ENCODE measurements at regions not wholly inside any gene's neighbourhood (a gene's known extent, or its start where the extent isn't known, plus 50 kb on each side); places are given as distances from the start of the nearest gene placed in this dataset.

GRCh38 chr20:40773376-40773775 is 84.3 kb upstream of the MAFB start:
- Mint-ChIP-seq H3K27me3 (ENCODE audit: insufficient read depth) (peaks cover 4% of the 10 kb centered on the region), H3K27ac (no peak overlapping the region), H3K4me3 (no peak overlapping the region), H3K4me1 (ENCODE audit: low read depth) (no peaks in the 10 kb centered on the region), H3K36me3 (ENCODE audit: low read depth) (no peaks in the 10 kb centered on the region), H3K9me3 (no peaks in the 10 kb centered on the region)
- no peak for DNase-seq (ENCODE audit: low spot score)
- intact Hi-C loops (cut with micrococcal nuclease) = no loop called here

GRCh38 chr20:40774252-40774651 is 85.2 kb upstream of the MAFB start:
- intact Hi-C loops (cut with micrococcal nuclease) = no loop called here
- no peaks in the 10 kb centered on the region for H3K9me3 Mint-ChIP-seq
- no peak overlapping the region for H3K4me3 Mint-ChIP-seq
- no peaks in the 10 kb centered on the region for H3K4me1 Mint-ChIP-seq (ENCODE audit: low read depth)
- no peak overlapping the region for H3K27ac Mint-ChIP-seq
- H3K36me3 Mint-ChIP-seq (ENCODE audit: low read depth) = no peaks in the 10 kb centered on the region
- peaks cover 4% of the 10 kb centered on the region for H3K27me3 Mint-ChIP-seq (ENCODE audit: insufficient read depth)
- no peak for DNase-seq (ENCODE audit: low spot score)

GRCh38 chr20:40775561-40776146 is 86.6 kb upstream of the MAFB start:
- Mint-ChIP-seq H3K36me3 (ENCODE audit: low read depth) (no peaks in the 10 kb centered on the region), H3K9me3 (no peaks in the 10 kb centered on the region), H3K27ac (no peak overlapping the region), H3K4me1 (ENCODE audit: low read depth) (no peaks in the 10 kb centered on the region), H3K27me3 (ENCODE audit: insufficient read depth) (peaks cover 4% of the 10 kb centered on the region), H3K4me3 (no peak overlapping the region)
- intact Hi-C loops (cut with micrococcal nuclease) = no loop called here
- DNase-seq (ENCODE audit: low spot score) = no peak

DNA sequence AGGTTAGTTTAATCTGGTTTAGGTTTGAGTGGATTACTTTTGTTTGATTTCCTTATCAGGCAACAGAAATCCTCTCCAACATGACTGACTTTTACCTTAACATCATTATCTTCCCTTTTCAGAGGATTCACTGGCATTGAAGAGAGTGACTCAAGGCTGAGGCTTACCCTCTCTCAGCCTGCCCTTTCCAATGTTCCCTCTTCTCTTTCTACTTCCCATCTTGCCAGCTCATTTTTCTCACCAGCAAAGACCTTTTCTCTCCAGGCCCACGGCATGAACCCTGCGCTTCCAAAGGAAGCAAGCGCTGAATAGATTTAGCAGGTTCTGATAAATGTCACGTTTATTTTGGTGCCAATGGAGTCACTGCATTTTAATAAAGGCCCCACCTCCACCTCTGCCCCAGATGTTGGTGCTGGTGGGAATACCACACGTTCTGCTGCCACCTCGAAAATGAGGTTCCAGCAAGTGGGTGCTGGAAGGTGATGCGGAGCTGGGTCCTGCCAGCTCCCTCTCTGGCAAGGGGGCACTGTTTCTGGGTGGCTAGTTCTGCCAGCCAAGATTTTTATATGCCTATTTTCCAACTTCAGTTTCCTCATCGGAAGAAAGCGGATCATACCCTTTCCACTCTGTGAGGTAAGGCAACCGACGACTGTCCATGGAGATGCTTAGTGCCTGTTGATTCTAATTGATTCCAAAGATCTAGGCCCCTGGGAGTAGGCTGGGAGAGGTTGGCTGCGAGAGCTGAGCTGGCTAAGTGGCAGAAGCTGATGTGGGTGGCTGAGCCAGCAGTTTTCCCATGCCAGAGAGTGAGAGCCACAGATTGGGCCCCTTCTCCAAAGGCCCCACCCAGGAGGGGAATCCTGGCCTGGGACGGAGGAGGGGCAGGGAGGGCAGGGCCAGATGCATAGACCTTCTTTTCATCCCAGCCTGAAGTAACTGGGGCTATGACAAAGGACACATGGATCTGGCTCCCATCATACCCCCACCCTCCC is 87.7 kb upstream of the MAFB start:
- no peak overlapping the region for H3K4me3 Mint-ChIP-seq
- intact Hi-C loops (cut with micrococcal nuclease) = no loop called here
- H3K4me1 Mint-ChIP-seq (ENCODE audit: low read depth) = no peaks in the 10 kb centered on the region
- H3K9me3 Mint-ChIP-seq = no peaks in the 10 kb centered on the region
- no peak overlapping the region for H3K27ac Mint-ChIP-seq
- peaks cover 4% of the 10 kb centered on the region for H3K27me3 Mint-ChIP-seq (ENCODE audit: insufficient read depth)
- H3K36me3 Mint-ChIP-seq (ENCODE audit: low read depth) = no peaks in the 10 kb centered on the region
- DNase-seq (ENCODE audit: low spot score) = no peak

DNA sequence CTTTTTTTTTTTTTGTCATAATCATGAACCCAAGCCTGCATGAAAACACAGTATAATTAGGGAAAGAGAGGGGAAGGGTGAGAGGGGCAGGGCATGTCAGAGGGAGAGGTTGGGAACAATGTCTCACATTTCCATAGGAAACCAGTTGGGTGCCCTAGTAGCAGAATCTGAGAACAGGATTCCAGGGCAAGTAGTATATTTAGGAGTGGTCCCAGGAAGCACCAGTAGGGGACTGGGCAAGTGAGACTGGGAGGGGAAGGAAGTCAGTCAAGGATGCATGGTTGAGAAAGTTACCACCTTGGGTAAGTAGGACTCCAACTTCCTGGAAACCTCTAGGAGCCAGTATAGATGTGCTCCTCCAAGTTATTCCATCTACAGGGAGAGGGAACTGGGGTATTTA is 88.6 kb upstream of the MAFB start:
- no peak overlapping the region for H3K4me3 Mint-ChIP-seq
- no peaks in the 10 kb centered on the region for H3K36me3 Mint-ChIP-seq (ENCODE audit: low read depth)
- no peak overlapping the region for H3K27ac Mint-ChIP-seq
- peaks cover 4% of the 10 kb centered on the region for H3K27me3 Mint-ChIP-seq (ENCODE audit: insufficient read depth)
- H3K9me3 Mint-ChIP-seq = no peaks in the 10 kb centered on the region
- DNase-seq (ENCODE audit: low spot score) = no peak
- intact Hi-C loops (cut with micrococcal nuclease) = no loop called here
- H3K4me1 Mint-ChIP-seq (ENCODE audit: low read depth) = no peaks in the 10 kb centered on the region

DNA sequence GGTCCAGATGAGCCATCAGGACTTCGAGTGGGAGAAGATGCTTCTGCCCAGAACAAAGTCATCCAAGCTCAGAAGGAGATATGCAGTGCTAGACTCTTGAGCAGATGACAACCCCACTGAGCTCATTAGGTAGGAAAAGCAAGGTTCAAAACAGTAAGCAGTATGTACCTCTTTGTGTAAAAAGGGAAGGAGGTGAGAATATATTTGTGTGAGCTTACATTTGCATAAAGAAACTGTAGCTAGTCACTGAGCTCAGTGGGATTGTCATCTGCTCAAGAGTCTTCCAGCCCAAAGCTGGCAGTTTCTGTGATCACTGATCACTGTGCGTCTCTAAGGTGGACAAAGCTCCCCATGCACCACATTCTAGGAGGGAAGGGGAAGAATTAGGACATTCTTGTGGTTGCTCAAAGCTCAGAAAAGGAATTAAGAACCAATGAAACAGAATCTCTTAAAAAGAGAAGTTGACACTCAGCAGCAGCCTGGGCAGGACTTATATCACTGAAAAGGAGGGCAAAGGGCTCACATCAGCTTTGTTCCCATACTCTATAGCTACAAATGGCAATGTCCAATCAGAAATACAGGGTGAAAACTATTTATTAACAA is 90.0 kb upstream of the MAFB start:
- intact Hi-C loops (cut with micrococcal nuclease) = no loop called here
- peaks cover 4% of the 10 kb centered on the region for H3K27me3 Mint-ChIP-seq (ENCODE audit: insufficient read depth)
- H3K9me3 Mint-ChIP-seq = no peaks in the 10 kb centered on the region
- no peak for DNase-seq (ENCODE audit: low spot score)
- H3K36me3 Mint-ChIP-seq (ENCODE audit: low read depth) = no peaks in the 10 kb centered on the region
- H3K4me1 Mint-ChIP-seq (ENCODE audit: low read depth) = no peaks in the 10 kb centered on the region
- no peak overlapping the region for H3K27ac Mint-ChIP-seq
- H3K4me3 Mint-ChIP-seq = no peak overlapping the region

GRCh38 chr20:40781327-40782042 is 92.4 kb upstream of the MAFB start:
- H3K36me3 Mint-ChIP-seq (ENCODE audit: low read depth) = no peaks in the 10 kb centered on the region
- H3K9me3 Mint-ChIP-seq = no peaks in the 10 kb centered on the region
- intact Hi-C loops (cut with micrococcal nuclease) = no loop called here
- no peak overlapping the region for H3K4me3 Mint-ChIP-seq
- H3K4me1 Mint-ChIP-seq (ENCODE audit: low read depth) = no peaks in the 10 kb centered on the region
- peaks cover 4% of the 10 kb centered on the region for H3K27me3 Mint-ChIP-seq (ENCODE audit: insufficient read depth)
- no peak overlapping the region for H3K27ac Mint-ChIP-seq
- no peak for DNase-seq (ENCODE audit: low spot score)

DNA sequence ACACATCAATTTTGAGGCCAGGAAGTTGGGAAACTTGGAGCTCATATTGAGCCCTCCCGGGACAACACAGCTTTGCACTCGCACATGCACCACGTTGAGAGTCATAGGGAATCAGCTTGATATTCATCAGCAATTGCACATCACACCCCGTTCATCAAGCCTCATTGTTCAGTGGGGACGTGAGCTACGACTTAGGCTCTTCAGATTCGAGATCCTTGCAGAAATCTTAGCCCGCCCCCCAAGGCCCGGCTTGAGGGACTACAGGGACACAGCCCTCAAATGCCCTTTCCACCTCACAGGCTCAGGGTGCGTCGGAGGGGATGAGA is 93.0 kb upstream of the MAFB start:
- Mint-ChIP-seq H3K27ac (no peak overlapping the region), H3K4me3 (no peak overlapping the region), H3K4me1 (ENCODE audit: low read depth) (no peaks in the 10 kb centered on the region), H3K36me3 (ENCODE audit: low read depth) (no peaks in the 10 kb centered on the region), H3K9me3 (no peaks in the 10 kb centered on the region), H3K27me3 (ENCODE audit: insufficient read depth) (peaks cover 4% of the 10 kb centered on the region)
- no peak for DNase-seq (ENCODE audit: low spot score)
- intact Hi-C loops (cut with micrococcal nuclease) = no loop called here

GRCh38 chr20:40785346-40785745 is 96.3 kb upstream of the MAFB start:
- no peaks in the 10 kb centered on the region for H3K9me3 Mint-ChIP-seq
- intact Hi-C loops (cut with micrococcal nuclease) = no loop called here
- H3K36me3 Mint-ChIP-seq (ENCODE audit: low read depth) = no peaks in the 10 kb centered on the region
- H3K4me1 Mint-ChIP-seq (ENCODE audit: low read depth) = no peaks in the 10 kb centered on the region
- peaks cover 6% of the 10 kb centered on the region for H3K27me3 Mint-ChIP-seq (ENCODE audit: insufficient read depth)
- no peak overlapping the region for H3K4me3 Mint-ChIP-seq
- no peak for DNase-seq (ENCODE audit: low spot score)
- no peak overlapping the region for H3K27ac Mint-ChIP-seq

DNA sequence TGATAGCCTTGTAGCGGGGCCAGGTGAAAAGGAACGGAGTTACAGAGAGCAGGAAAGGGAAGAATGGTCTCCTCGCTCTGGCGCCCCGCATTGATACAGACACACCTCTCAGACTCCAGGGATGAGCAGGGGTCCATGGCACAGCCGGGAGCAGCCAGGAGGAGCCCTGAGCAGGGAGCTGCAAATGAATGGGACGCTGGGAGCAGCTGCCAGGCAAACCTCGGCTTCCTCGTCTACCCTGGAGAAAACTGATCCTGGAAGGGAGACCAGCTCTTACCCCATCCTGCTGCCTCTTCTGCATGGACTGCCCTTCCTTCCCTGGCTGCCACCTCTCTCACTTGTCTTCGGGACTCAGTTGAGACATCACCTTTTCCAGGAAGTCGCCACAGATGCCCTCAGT is 97.3 kb upstream of the MAFB start:
- Mint-ChIP-seq H3K27ac (no peak overlapping the region), H3K4me3 (no peak overlapping the region), H3K4me1 (ENCODE audit: low read depth) (no peaks in the 10 kb centered on the region), H3K36me3 (ENCODE audit: low read depth) (no peaks in the 10 kb centered on the region), H3K9me3 (no peaks in the 10 kb centered on the region), H3K27me3 (ENCODE audit: insufficient read depth) (peaks cover 6% of the 10 kb centered on the region)
- DNase-seq (ENCODE audit: low spot score) = no peak
- intact Hi-C loops (cut with micrococcal nuclease) = no loop called here

DNA sequence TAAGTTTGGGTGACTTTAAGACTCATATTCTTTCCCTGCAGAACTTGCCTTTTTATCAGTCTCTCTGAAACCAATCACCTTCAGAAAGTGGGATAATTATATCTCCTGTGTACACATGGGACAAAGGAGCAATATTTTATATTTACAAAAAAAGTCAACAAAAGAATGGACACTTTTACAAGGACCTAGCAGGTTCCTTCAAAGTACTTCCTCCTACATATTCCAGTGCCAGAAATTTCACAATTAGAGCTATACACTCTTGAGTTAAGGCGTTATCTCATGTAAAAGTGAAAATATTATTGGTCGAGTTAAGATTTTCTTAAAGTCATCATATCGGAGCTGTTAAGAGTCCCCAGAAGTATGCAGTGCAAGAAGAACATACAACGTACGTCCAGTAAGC is 98.9 kb upstream of the MAFB start:
- H3K4me3 Mint-ChIP-seq = no peak overlapping the region
- no peaks in the 10 kb centered on the region for H3K4me1 Mint-ChIP-seq (ENCODE audit: low read depth)
- H3K27ac Mint-ChIP-seq = no peak overlapping the region
- intact Hi-C loops (cut with micrococcal nuclease) = no loop called here
- DNase-seq (ENCODE audit: low spot score) = no peak
- H3K27me3 Mint-ChIP-seq (ENCODE audit: insufficient read depth) = peaks cover 14% of the 10 kb centered on the region
- H3K36me3 Mint-ChIP-seq (ENCODE audit: low read depth) = no peaks in the 10 kb centered on the region
- no peaks in the 10 kb centered on the region for H3K9me3 Mint-ChIP-seq

GRCh38 chr20:40797425-40797824 is 108.4 kb upstream of the MAFB start:
- H3K4me1 Mint-ChIP-seq (ENCODE audit: low read depth) = no peaks in the 10 kb centered on the region
- H3K9me3 Mint-ChIP-seq = no peaks in the 10 kb centered on the region
- no peaks in the 10 kb centered on the region for H3K36me3 Mint-ChIP-seq (ENCODE audit: low read depth)
- no peak overlapping the region for H3K4me3 Mint-ChIP-seq
- DNase-seq (ENCODE audit: low spot score) = no peak
- intact Hi-C loops (cut with micrococcal nuclease) = loop anchor here (1.0 kb wide), 1 partner anchor 166 kb away; no protein-coding TSS in a partner anchor
- peaks cover 15% of the 10 kb centered on the region for H3K27me3 Mint-ChIP-seq (ENCODE audit: insufficient read depth)
- no peak overlapping the region for H3K27ac Mint-ChIP-seq

DNA sequence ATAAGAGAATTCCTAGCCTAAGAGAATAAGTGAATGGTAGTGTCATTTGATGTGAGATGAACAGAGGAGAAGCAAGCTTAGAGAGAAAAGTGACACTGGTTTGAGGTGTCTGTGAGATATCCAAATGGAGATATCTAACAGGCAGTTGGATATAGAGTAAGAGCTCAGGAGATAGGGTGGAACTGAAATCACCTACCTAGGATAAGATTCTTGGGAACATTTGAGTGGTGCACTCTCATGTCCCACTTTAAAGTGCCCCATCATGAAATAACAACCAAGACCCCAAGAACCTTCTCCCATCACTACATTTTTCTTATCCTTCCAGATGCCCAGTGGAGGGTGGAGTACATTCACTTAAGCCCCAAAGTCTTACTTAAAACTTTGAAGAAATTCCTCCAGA is 109.0 kb upstream of the MAFB start:
- Mint-ChIP-seq H3K9me3 (no peaks in the 10 kb centered on the region), H3K27ac (no peak overlapping the region), H3K4me3 (no peak overlapping the region), H3K4me1 (ENCODE audit: low read depth) (no peaks in the 10 kb centered on the region), H3K27me3 (ENCODE audit: insufficient read depth) (peaks cover 18% of the 10 kb centered on the region), H3K36me3 (ENCODE audit: low read depth) (no peaks in the 10 kb centered on the region)
- DNase-seq (ENCODE audit: low spot score) = no peak
- intact Hi-C loops (cut with micrococcal nuclease) = no loop called here
